ENCODE measurements at regions not wholly inside any gene's neighbourhood (a gene's known extent, or its start where the extent isn't known, plus 50 kb on each side); places are given as distances from the start of the nearest gene placed in this dataset.

- TF ChIP-seq, protein P1, sequence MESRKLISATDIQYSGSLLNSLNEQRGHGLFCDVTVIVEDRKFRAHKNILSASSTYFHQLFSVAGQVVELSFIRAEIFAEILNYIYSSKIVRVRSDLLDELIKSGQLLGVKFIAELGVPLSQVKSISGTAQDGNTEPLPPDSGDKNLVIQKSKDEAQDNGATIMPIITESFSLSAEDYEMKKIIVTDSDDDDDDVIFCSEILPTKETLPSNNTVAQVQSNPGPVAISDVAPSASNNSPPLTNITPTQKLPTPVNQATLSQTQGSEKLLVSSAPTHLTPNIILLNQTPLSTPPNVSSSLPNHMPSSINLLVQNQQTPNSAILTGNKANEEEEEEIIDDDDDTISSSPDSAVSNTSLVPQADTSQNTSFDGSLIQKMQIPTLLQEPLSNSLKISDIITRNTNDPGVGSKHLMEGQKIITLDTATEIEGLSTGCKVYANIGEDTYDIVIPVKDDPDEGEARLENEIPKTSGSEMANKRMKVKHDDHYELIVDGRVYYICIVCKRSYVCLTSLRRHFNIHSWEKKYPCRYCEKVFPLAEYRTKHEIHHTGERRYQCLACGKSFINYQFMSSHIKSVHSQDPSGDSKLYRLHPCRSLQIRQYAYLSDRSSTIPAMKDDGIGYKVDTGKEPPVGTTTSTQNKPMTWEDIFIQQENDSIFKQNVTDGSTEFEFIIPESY (IDR thresholded peaks at IDR 0.05; ENCODE audit: extremely low read depth, insufficient replicate concordance, low read length) = no peak
- TF ChIP-seq ATF3 (IDR thresholded peaks at IDR 0.05) (no peak), SIN3A (IDR thresholded peaks at IDR 0.05; ENCODE audit: low read depth) (no peak), ZFX (IDR thresholded peaks at IDR 0.05) (no peak)
Observed at GRCh38 chr22:48112687-48113521, 1350.5 kb downstream of the TBC1D22A start (continued).

GRCh38 chr22:48106715-48107259, 1344.3 kb downstream of the TBC1D22A start:
- Histone ChIP-seq H2AFZ (ENCODE audit: low read depth, low read length, poor library complexity, severe bottlenecking) (no peak overlapping the region), H3K27me3 (ENCODE audit: insufficient read depth, low read length) (no peaks in the 10 kb centered on the region), H3K79me2 (ENCODE audit: insufficient read depth, low read length) (no peaks in the 10 kb centered on the region), H3K27ac (ENCODE audit: low read depth, low read length) (no peak overlapping the region), H3K9me2 (ENCODE audit: insufficient read depth) (no peaks in the 10 kb centered on the region), H3K9ac (ENCODE audit: low read length) (no peak overlapping the region), H3K4me3 (replicated peaks in 1 of 2; ENCODE audit: low read depth in 1 of 2, low read length in 2 of 2) (no peak overlapping the region), H4K20me1 (ENCODE audit: insufficient read depth) (no peaks in the 10 kb centered on the region), H3K4me2 (ENCODE audit: low read length) (no peak overlapping the region), H3K9me3 (ENCODE audit: control insufficient read depth in 1 of 2, insufficient read depth in 1 of 2, low read depth in 1 of 2, low read length in 2 of 2) (0 out of 4 replicates have a peak, but pooled peaks cover 0 to 5% of the 10 kb centered on the region in 2 experiments), H3K4me1 (ENCODE audit: control insufficient read depth in 1 of 2, insufficient read depth in 2 of 2, low read length in 2 of 2) (no peaks in the 10 kb centered on the region), H3K36me3 (ENCODE audit: control insufficient read depth in 1 of 2, insufficient read depth in 2 of 2, low read length in 2 of 2) (no peaks in the 10 kb centered on the region)
- ATAC-seq (no peak), DNase-seq (ENCODE audit: low read depth, low spot score) (no peak)
- BruUV-seq (replicated peaks) = no TSS peak
- RAD21 ChIA-PET (ENCODE audit: low non-redundant PET in 1 of 2, low total read pairs in 2 of 2, uncharacterized antibody in 2 of 2, unreplicated experiment in 2 of 2) = no interaction called here
- intact Hi-C loops (cut with micrococcal nuclease) = no loop called here
- CTCF ChIA-PET = no interaction called here
- no peak for TF ChIP-seq SRF (IDR thresholded peaks at IDR 0.05; ENCODE audit: low read depth)
- TF ChIP-seq ATF3 (IDR thresholded peaks at IDR 0.05) = no peak
- TF ChIP-seq, protein P2, sequence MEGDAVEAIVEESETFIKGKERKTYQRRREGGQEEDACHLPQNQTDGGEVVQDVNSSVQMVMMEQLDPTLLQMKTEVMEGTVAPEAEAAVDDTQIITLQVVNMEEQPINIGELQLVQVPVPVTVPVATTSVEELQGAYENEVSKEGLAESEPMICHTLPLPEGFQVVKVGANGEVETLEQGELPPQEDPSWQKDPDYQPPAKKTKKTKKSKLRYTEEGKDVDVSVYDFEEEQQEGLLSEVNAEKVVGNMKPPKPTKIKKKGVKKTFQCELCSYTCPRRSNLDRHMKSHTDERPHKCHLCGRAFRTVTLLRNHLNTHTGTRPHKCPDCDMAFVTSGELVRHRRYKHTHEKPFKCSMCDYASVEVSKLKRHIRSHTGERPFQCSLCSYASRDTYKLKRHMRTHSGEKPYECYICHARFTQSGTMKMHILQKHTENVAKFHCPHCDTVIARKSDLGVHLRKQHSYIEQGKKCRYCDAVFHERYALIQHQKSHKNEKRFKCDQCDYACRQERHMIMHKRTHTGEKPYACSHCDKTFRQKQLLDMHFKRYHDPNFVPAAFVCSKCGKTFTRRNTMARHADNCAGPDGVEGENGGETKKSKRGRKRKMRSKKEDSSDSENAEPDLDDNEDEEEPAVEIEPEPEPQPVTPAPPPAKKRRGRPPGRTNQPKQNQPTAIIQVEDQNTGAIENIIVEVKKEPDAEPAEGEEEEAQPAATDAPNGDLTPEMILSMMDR (IDR thresholded peaks at IDR 0.05 in 2 of 3, conservative IDR thresholded peaks at IDR 0.05 in 1 of 3; ENCODE audit: borderline replicate concordance in 1 of 3, insufficient read depth in 1 of 3, low read depth in 2 of 3, low read length in 2 of 3) = no peak
- TF ChIP-seq, protein P1 (IDR thresholded peaks at IDR 0.05; ENCODE audit: extremely low read depth, insufficient replicate concordance, low read length) = no peak
- TF ChIP-seq TCF7L2 (IDR thresholded peaks at IDR 0.05; ENCODE audit: borderline replicate concordance, extremely low read depth, insufficient read depth, insufficient read length) = no peak
- no peak for TF ChIP-seq RAD21 (IDR thresholded peaks at IDR 0.05; ENCODE audit: low read depth)
- no peak for TF ChIP-seq ELF1 (IDR thresholded peaks at IDR 0.05; ENCODE audit: borderline replicate concordance, low read depth)
- TF ChIP-seq EZH2phosphoT487 (IDR thresholded peaks at IDR 0.05; ENCODE audit: borderline replicate concordance) = no peak
- TF ChIP-seq EZH2 (IDR thresholded peaks at IDR 0.05) = no peak
- no peak for TF ChIP-seq POLR2A (IDR thresholded peaks at IDR 0.05; ENCODE audit: borderline replicate concordance, extremely low read depth, insufficient read depth, insufficient read length)
- TF ChIP-seq ZNF274 (IDR thresholded peaks at IDR 0.05; ENCODE audit: low read depth, low read length) = no peak
- POLR2A ChIA-PET = no interaction called here
